ENCODE measurements at regions not wholly inside any gene's neighbourhood (a gene's known extent, or its start where the extent isn't known, plus 50 kb on each side); places are given as distances from the start of the nearest gene placed in this dataset.

DNA sequence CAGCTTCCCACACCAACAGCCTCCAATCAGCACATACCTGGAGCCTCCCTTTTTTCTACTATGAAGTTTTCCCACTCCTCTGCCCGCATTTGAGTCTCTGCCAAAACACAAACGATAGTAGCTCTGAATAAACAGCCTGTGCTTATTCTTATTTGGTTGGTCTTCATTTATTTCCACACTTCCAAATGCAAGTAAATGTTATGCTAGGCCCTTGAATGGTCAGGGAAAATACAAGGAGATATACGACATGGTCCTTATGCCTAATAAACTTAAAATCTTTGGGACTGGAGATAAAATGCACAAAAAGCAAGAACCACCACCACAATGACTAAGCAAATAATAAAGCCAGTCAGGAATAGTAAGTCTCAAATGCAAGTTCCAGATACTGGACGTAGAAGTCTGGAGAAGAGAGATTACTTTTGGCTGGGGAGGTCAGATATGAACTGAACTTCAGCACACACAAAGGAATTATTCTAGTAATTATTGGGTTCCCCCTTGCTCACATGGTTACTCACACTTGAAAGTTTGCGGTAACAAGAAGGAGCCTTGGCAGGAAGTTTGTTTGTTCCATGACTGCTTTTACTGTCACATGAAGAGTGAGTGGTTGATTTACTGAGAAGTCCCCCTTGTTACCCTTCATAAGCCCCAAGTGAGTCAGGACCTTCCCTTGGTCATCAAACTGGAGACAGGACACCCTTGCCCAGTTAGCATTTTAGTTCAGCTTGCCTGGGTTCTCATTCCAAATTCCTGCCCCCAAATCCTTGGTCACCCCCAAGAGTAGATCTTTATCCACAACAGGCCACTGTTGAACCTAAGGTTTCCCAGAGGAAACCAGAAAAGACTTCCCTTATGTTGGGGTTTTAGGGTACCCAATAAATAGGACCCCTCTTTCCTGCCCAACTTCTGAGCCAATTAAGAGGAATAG lies 511.2 kb upstream of the JARID2 start:
- ChIA-PET POLR2A (interaction anchor here (0.9 kb wide), 1 partner anchor 9 kb away, joined by 4 read pairs; no protein-coding TSS in a partner anchor), RAD21 (ENCODE audit: low non-redundant PET in 1 of 2, low total read pairs in 2 of 2, uncharacterized antibody in 2 of 2, unreplicated experiment in 2 of 2) (no interaction called here), CTCF (no interaction called here)
- no peaks in the 10 kb centered on the region for H3K36me3 ChIP-seq (ENCODE audit: control insufficient read depth in 1 of 2, insufficient read depth in 2 of 2, low read length in 2 of 2)
- H3K4me2 ChIP-seq (ENCODE audit: low read length) = peak overlapping the region; percentile 73
- H3K9me2 ChIP-seq (ENCODE audit: insufficient read depth) = no peaks in the 10 kb centered on the region
- peak; percentile 77 for TF ChIP-seq TCF7L2 (IDR thresholded peaks at IDR 0.05; ENCODE audit: borderline replicate concordance, extremely low read depth, insufficient read depth, insufficient read length)
- TF ChIP-seq FOSL1 (IDR thresholded peaks at IDR 0.05; ENCODE audit: low read depth) = peak; percentile 39; the same call in 1 of the 2 replicates
- peak; percentile 9; the same call in 1 of the 2 replicates for TF ChIP-seq RAD21 (IDR thresholded peaks at IDR 0.05; ENCODE audit: low read depth)
- peak; percentile 28; the same call in 1 of the 2 replicates for TF ChIP-seq MAX (IDR thresholded peaks at IDR 0.05)
- TF ChIP-seq YY1 (IDR thresholded peaks at IDR 0.05; ENCODE audit: extremely low read depth, insufficient replicate concordance, low read depth, low read length) = no peak
- peak; percentile 57 for TF ChIP-seq JUND (IDR thresholded peaks at IDR 0.05)
- no peak for TF ChIP-seq ZNF274 (IDR thresholded peaks at IDR 0.05; ENCODE audit: low read depth, low read length)
- TF ChIP-seq SP1 (IDR thresholded peaks at IDR 0.05; ENCODE audit: low read depth) = peak; percentile 59
- no peaks in the 10 kb centered on the region for H3K9me3 ChIP-seq (ENCODE audit: control insufficient read depth in 1 of 2, insufficient read depth in 1 of 2, low read depth in 1 of 2, low read length in 2 of 2)
- no peaks in the 10 kb centered on the region for H3K79me2 ChIP-seq (ENCODE audit: insufficient read depth, low read length)
- no peak overlapping the region for H2AFZ ChIP-seq (ENCODE audit: low read depth, low read length, poor library complexity, severe bottlenecking)
- peak overlapping the region; percentile 68 for H3K9ac ChIP-seq (ENCODE audit: low read length)
- no peak overlapping the region for H3K4me3 ChIP-seq (replicated peaks in 1 of 2; ENCODE audit: low read depth in 1 of 2, low read length in 2 of 2)
- no peaks in the 10 kb centered on the region for H4K20me1 ChIP-seq (ENCODE audit: insufficient read depth)
- no TSS peak for BruUV-seq (replicated peaks)
- intact Hi-C loops (cut with micrococcal nuclease) = no loop called here
- DNase-seq (ENCODE audit: low read depth, low spot score) = peak; percentile 72
- H3K27me3 ChIP-seq (ENCODE audit: insufficient read depth, low read length) = no peaks in the 10 kb centered on the region
- H3K27ac ChIP-seq (ENCODE audit: low read depth, low read length) = peak overlapping the region; percentile 77
- ATAC-seq = peak; percentile 30
- H3K4me1 ChIP-seq (ENCODE audit: control insufficient read depth in 1 of 2, insufficient read depth in 2 of 2, low read length in 2 of 2) = peaks cover 24 to 53% of the 10 kb centered on the region in 2 experiments

- H2AFZ ChIP-seq (ENCODE audit: low read depth, low read length, poor library complexity, severe bottlenecking) = no peak overlapping the region
- no peaks in the 10 kb centered on the region for H3K36me3 ChIP-seq (ENCODE audit: control insufficient read depth in 1 of 2, insufficient read depth in 2 of 2, low read length in 2 of 2)
- H3K27me3 ChIP-seq (ENCODE audit: insufficient read depth, low read length) = no peaks in the 10 kb centered on the region
- peaks cover 24 to 52% of the 10 kb centered on the region in 2 experiments for H3K4me1 ChIP-seq (ENCODE audit: control insufficient read depth in 1 of 2, insufficient read depth in 2 of 2, low read length in 2 of 2)
- no TSS peak for BruUV-seq (replicated peaks)
- ChIA-PET RAD21 (ENCODE audit: low non-redundant PET in 1 of 2, low total read pairs in 2 of 2, uncharacterized antibody in 2 of 2, unreplicated experiment in 2 of 2) (no interaction called here), CTCF (no interaction called here), POLR2A (no interaction called here)
- H3K4me3 ChIP-seq (replicated peaks in 1 of 2; ENCODE audit: low read depth in 1 of 2, low read length in 2 of 2) = no peak overlapping the region
- no peak overlapping the region for H3K9ac ChIP-seq (ENCODE audit: low read length)
- intact Hi-C loops (cut with micrococcal nuclease) = no loop called here
- H3K79me2 ChIP-seq (ENCODE audit: insufficient read depth, low read length) = no peaks in the 10 kb centered on the region
- no peak for ATAC-seq
- no peaks in the 10 kb centered on the region for H4K20me1 ChIP-seq (ENCODE audit: insufficient read depth)
- no peak overlapping the region for H3K4me2 ChIP-seq (ENCODE audit: low read length)
- H3K9me2 ChIP-seq (ENCODE audit: insufficient read depth) = no peaks in the 10 kb centered on the region
- no peaks in the 10 kb centered on the region for H3K9me3 ChIP-seq (ENCODE audit: control insufficient read depth in 1 of 2, insufficient read depth in 1 of 2, low read depth in 1 of 2, low read length in 2 of 2)
- no peak overlapping the region for H3K27ac ChIP-seq (ENCODE audit: low read depth, low read length)
- no peak for DNase-seq (ENCODE audit: low read depth, low spot score)
- TF ChIP-seq ELF1 (IDR thresholded peaks at IDR 0.05; ENCODE audit: borderline replicate concordance, low read depth) (no peak), POLR2A (IDR thresholded peaks at IDR 0.05; ENCODE audit: borderline replicate concordance, extremely low read depth, insufficient read depth, insufficient read length) (no peak), TCF7L2 (IDR thresholded peaks at IDR 0.05; ENCODE audit: borderline replicate concordance, extremely low read depth, insufficient read depth, insufficient read length) (no peak), EZH2 (IDR thresholded peaks at IDR 0.05) (no peak), SRF (IDR thresholded peaks at IDR 0.05; ENCODE audit: low read depth) (no peak), JUND (IDR thresholded peaks at IDR 0.05) (no peak)
- TF ChIP-seq, protein P1, sequence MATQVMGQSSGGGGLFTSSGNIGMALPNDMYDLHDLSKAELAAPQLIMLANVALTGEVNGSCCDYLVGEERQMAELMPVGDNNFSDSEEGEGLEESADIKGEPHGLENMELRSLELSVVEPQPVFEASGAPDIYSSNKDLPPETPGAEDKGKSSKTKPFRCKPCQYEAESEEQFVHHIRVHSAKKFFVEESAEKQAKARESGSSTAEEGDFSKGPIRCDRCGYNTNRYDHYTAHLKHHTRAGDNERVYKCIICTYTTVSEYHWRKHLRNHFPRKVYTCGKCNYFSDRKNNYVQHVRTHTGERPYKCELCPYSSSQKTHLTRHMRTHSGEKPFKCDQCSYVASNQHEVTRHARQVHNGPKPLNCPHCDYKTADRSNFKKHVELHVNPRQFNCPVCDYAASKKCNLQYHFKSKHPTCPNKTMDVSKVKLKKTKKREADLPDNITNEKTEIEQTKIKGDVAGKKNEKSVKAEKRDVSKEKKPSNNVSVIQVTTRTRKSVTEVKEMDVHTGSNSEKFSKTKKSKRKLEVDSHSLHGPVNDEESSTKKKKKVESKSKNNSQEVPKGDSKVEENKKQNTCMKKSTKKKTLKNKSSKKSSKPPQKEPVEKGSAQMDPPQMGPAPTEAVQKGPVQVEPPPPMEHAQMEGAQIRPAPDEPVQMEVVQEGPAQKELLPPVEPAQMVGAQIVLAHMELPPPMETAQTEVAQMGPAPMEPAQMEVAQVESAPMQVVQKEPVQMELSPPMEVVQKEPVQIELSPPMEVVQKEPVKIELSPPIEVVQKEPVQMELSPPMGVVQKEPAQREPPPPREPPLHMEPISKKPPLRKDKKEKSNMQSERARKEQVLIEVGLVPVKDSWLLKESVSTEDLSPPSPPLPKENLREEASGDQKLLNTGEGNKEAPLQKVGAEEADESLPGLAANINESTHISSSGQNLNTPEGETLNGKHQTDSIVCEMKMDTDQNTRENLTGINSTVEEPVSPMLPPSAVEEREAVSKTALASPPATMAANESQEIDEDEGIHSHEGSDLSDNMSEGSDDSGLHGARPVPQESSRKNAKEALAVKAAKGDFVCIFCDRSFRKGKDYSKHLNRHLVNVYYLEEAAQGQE (IDR thresholded peaks at IDR 0.05; ENCODE audit: low read depth) = no peak
Measured at GRCh38 chr6:14735956-14736486, 509.8 kb upstream of the JARID2 start.

All from HCT116 (cell line).